Hindlimb muscle (tissue), 1 donor: ENCODE measurements at regions not wholly inside any gene's neighbourhood (a gene's known extent, or its start where the extent isn't known, plus 50 kb on each side); places are given as distances from the start of the nearest gene placed in this dataset.
"Not testable (repeated sequence)": the region's sequence is repeated elsewhere in the genome, so short reads cannot be mapped to it uniquely, and the experiment has no call there.

ENCODE experiments used
- DNase-seq: peaks from one replicate; pipeline ENCODE4 v3.0.0-alpha.2; 2013

GRCh38 chr4:92235731-92236130 lies 68.0 kb upstream of the GRID2 start:
- DNase-seq: peak; percentile 3

GRCh38 chr4:92236877-92237276 lies 66.9 kb upstream of the GRID2 start:
- DNase-seq: peak; percentile 6

- DNase-seq: no peak
Observed at GRCh38 chr4:92237559-92237958, 66.2 kb upstream of the GRID2 start.

- DNase-seq: no peak
Observed at GRCh38 chr4:92241094-92241493, 62.7 kb upstream of the GRID2 start.

- no peak for DNase-seq
Observed at GRCh38 chr4:92246384-92246783, 57.4 kb upstream of the GRID2 start.

- no peak for DNase-seq
Observed at GRCh38 chr4:92249541-92249940, 54.2 kb upstream of the GRID2 start.

GRCh38 chr4:92251711-92252110 lies 52.1 kb upstream of the GRID2 start:
- DNase-seq: no peak

GRCh38 chr4:92252358-92252757 lies 51.4 kb upstream of the GRID2 start:
- DNase-seq: not testable (repeated sequence)

GRCh38 chr4:92252846-92253245 lies 50.9 kb upstream of the GRID2 start:
- no peak for DNase-seq

- no peak for DNase-seq
Observed at GRCh38 chr4:92253550-92253949, 50.2 kb upstream of the GRID2 start.
